ENCODE measurements at regions not wholly inside any gene's neighbourhood (a gene's known extent, or its start where the extent isn't known, plus 50 kb on each side); places are given as distances from the start of the nearest gene placed in this dataset.
A peak's percentile ranks its signal among the peaks of the same experiment; 100 is the strongest.
"Not testable (repeated sequence)": the region's sequence is repeated elsewhere in the genome, so short reads cannot be mapped to it uniquely, and the experiment has no call there.

GRCh38 chr6:149127212-149127611 lies 190.3 kb upstream of the TAB2 start:
- DNase-seq (ENCODE audit: low spot score) = no peak

GRCh38 chr6:149128489-149129145 lies 188.9 kb upstream of the TAB2 start:
- DNase-seq (ENCODE audit: low spot score) = no peak

GRCh38 chr6:149129371-149130077 lies 188.0 kb upstream of the TAB2 start:
- DNase-seq (ENCODE audit: low spot score) = no peak

GRCh38 chr6:149130090-149130489 lies 187.4 kb upstream of the TAB2 start:
- DNase-seq (ENCODE audit: low spot score) = no peak

GRCh38 chr6:149130508-149130907 lies 187.0 kb upstream of the TAB2 start:
- no peak for DNase-seq (ENCODE audit: low spot score)

GRCh38 chr6:149131891-149132290 lies 185.6 kb upstream of the TAB2 start:
- no peak for DNase-seq (ENCODE audit: low spot score)

GRCh38 chr6:149132336-149132735 lies 185.2 kb upstream of the TAB2 start:
- no peak for DNase-seq (ENCODE audit: low spot score)

GRCh38 chr6:149134511-149134933 lies 183.0 kb upstream of the TAB2 start:
- DNase-seq (ENCODE audit: low spot score) = peak; percentile 54

- DNase-seq (ENCODE audit: low spot score) = no peak
Observed at GRCh38 chr6:149135809-149136208, 181.7 kb upstream of the TAB2 start.

- DNase-seq (ENCODE audit: low spot score) = no peak
Observed at GRCh38 chr6:149136273-149136912, 181.1 kb upstream of the TAB2 start.

- no peak for DNase-seq (ENCODE audit: low spot score)
Observed at GRCh38 chr6:149136913-149137286, 180.6 kb upstream of the TAB2 start.

- no peak for DNase-seq (ENCODE audit: low spot score)
Observed at GRCh38 chr6:149137594-149137993, 179.9 kb upstream of the TAB2 start.

GRCh38 chr6:149138089-149138488 lies 179.4 kb upstream of the TAB2 start:
- no peak for DNase-seq (ENCODE audit: low spot score)

GRCh38 chr6:149138699-149139294 lies 178.7 kb upstream of the TAB2 start:
- no peak for DNase-seq (ENCODE audit: low spot score)

GRCh38 chr6:149139782-149140136 lies 177.8 kb upstream of the TAB2 start:
- no peak for DNase-seq (ENCODE audit: low spot score)

- DNase-seq (ENCODE audit: low spot score) = no peak
Observed at GRCh38 chr6:149140137-149140909, 177.2 kb upstream of the TAB2 start.

- DNase-seq (ENCODE audit: low spot score) = no peak
Observed at GRCh38 chr6:149140910-149141290, 176.6 kb upstream of the TAB2 start.

- no peak for DNase-seq (ENCODE audit: low spot score)
Observed at GRCh38 chr6:149142924-149143429, 174.5 kb upstream of the TAB2 start.

GRCh38 chr6:149145800-149146199 lies 171.7 kb upstream of the TAB2 start:
- DNase-seq (ENCODE audit: low spot score) = not testable (repeated sequence)

- no peak for DNase-seq (ENCODE audit: low spot score)
Observed at GRCh38 chr6:149147195-149147594, 170.3 kb upstream of the TAB2 start.

- no peak for DNase-seq (ENCODE audit: low spot score)
Observed at GRCh38 chr6:149147938-149148718, 169.4 kb upstream of the TAB2 start.

Measured in COLO829 (cell line).